GM04504 (cell line): ENCODE measurements at regions not wholly inside any gene's neighbourhood (a gene's known extent, or its start where the extent isn't known, plus 50 kb on each side); places are given as distances from the start of the nearest gene placed in this dataset.

Source experiments
- DNase-seq: peaks from one replicate; pipeline ENCODE4 v3.0.0-alpha.2; 2012; ENCODE audit warnings: low read depth

DNA sequence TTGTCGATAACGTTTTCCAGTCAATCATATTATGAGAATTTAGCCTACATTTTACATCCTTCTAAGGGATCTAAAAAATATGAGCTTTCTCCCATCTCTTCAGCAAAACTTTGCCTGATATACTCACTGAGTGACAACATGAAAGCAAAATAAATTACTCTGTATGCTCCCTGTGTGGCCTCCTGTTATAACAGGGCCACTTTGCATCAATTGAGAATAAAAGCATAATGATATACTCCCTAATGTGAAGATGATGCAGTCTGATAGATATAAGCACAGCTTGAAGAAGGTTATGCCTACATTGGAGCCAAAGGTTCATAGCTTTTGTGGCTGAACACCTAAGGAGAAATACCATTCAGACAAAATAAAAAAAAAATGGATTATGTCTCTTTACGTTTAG is 561.3 kb upstream of the ZNF717 start:
- DNase-seq = no peak

DNA sequence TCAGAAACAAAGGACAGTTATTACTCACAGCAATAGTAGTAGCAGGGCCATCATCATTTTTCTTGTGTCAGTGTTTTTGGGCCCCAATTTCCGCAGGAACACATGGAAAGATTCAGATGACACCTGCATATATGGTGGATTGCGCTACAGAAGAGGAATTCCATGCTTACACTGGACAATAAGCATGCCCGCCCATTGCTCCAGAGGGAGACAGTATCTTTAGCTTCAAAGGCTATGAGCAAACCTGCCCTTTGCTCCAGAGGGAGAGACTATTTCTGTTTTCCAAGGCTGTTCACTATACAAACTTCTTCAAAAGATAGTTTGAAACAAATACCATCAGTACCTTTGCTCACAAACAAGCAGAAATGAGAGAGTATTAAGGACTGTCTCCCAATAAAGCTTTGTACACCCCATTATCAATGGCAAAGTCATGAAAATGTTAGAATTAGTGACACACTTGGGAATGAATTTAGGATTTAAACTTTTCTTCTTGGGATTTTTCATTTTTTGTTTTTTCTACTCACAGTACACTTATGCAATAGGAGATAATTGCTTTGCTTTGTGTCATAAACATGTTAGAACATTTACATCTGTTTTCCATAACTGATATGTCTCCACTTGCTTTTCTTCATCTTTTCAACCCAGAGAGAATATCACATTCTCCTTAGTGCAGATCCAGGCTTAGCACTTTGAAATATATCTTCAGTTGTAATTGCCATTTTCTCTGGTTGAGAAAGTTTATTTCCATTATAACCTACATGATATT is 564.5 kb upstream of the ZNF717 start:
- no peak for DNase-seq

DNA sequence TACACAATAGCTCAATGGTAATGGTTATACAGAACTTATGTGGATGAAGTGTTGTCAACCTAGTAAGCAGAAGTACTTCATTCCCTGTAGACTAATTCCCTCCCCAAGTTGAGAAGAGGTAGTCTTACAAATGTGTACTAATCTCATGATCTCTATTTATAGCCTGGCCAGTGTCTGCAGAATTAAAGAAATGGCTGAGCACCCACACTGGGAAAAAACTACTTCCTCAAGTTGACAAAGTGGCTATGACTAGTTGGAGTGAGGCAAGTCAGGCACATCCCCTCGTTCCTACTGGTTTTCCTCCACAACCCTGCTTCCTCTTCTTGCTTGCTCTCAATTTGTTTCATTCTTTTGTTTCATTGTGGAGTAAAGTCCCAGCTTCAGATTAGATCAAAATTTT is 566.7 kb upstream of the ZNF717 start:
- DNase-seq = no peak

DNA sequence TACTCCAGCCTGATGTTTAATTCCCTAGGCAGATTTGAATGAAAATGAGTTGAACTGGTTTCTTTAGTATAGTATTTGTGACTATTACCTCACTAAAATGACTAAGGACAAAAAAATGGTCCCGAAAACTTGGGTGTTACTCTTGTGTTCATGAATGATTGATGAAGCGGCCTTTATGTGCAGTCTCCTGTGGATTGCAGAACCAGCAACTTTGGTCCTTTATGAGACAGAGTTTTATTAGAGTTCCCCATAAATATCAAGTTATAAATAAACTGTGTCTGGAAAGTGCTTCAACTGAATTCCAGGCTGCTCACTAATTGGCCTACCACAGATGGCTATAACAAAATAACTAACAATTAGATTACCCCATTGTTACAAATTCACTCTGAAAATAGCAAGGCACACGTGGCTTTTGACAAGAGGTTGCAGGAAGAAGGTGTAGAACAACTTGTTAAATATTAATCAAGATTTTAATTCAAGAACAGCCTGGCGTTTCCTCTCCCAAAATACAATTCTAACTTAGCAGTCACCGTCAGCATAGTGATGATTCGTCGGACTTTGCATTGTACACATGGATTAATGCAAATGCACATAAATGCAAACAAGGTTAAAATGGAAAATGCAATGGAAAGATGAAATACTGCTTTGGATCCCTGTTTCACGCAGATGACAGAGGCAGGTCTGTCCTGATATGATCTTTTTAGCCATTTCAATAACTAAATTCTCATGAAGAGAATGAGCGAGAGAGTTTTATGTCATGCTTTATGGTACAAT is 567.3 kb upstream of the ZNF717 start:
- no peak for DNase-seq

DNA sequence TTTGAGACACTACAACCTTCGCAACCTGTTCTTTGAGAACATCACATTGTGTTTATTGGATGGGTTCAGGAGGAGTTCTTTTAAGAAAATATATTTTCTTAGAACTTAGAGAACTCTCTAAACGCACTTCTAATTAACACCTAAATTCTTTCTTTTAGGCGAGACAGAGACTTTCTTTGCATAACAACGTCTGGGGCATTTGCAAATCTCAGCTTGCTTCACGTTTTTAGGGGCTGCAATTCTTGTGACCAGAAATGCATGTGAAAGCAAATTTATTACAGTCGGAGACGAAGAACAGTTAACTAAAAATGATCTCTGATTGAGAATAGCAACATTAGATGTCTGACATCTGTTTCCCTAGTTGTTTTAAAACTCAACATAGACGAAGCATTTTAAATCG is 568.3 kb upstream of the ZNF717 start:
- DNase-seq = no peak

DNA sequence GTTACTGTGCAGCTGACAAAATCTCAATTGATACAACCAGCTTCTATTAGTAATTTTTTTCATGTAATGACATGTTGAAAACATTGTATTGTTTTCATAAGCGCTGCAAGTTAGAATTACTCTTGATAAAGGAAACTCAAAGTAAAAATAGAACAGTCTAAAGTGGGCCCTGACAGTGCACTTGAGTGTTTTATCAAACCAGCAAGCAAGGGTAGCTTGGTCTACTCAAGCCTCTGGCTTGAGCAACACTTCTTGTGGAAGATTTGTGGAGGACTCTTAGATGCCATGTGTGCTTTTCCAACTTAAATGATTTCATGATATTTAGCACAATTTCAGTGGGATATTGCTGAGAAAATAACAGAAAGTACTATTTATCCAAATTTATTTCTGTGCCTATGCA is 575.7 kb upstream of the ZNF717 start:
- no peak for DNase-seq

DNA sequence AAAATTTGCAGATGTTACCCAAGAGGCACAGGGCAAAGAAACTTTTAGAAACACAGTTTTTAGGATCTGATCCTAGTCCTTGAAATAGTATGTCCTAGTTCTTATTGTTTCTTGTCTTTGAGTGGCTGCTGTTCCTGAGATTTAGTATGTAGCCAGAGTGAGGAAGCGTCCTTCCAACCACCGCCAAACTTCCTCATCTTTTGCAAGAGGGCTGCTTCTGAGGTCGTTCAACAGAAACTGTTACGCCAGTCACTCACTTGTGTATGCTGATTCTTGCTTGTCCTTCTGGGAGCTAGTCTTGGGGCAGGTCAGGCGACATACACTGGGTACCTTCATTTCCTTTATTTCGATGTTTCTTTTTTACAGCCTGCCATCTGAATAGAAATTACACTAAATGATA is 577.3 kb upstream of the ZNF717 start:
- DNase-seq = no peak

DNA sequence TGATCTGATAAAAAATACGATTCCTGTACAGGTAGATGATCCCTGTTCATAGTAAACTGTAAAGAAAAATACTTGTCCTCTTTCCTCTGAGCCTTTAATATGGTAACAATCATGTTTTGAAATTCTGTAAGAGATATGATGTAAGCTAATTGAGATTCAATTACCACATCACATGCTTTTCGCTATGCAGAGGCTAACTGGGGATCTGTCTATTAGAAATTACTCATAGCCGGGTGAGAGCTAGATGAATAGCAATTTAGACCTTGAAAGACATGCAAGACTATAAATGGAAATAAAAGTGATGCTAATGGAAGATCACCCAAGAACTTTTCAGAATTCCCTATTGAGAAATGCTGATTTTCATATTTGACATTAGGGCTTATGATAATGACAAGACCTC is 579.9 kb upstream of the ZNF717 start:
- DNase-seq = no peak

DNA sequence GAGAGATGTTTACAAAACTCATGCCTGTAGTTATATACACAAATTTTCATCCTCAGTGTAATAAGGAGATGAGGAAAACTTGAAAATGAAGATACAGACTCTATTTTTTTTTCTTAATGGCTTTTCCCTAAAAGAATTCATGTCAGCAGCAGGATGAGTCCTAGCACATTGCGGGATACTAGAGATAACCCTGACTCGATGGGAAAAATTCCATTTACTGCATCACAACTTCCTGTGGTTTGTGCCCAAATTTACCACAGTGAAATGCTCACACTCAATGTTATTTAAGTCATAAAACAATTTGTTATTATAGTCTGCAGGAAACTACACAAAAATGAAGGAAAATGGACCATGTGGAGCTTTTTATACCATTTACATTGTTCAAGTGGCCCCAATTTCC is 581.9 kb upstream of the ZNF717 start:
- DNase-seq = peak; percentile 40

DNA sequence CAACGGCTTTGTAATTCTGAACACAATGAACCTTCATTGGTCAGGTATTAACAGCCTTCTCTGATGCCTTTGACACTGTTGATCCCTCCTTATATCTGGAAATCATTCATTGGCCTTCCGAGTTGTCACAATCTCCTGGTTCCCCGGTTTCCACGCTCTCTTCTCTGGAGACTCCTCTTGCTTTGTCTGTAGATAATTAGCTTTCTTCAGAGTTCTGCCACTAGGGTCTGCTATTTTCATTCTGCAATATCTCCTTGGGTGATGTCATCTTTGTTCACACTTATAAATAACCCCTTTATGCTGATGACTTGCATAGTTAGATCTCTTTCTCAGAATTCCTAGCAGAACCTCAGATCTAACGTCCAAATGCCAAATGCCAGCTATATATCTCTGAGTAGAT is 583.8 kb upstream of the ZNF717 start:
- peak; percentile 17 for DNase-seq

DNA sequence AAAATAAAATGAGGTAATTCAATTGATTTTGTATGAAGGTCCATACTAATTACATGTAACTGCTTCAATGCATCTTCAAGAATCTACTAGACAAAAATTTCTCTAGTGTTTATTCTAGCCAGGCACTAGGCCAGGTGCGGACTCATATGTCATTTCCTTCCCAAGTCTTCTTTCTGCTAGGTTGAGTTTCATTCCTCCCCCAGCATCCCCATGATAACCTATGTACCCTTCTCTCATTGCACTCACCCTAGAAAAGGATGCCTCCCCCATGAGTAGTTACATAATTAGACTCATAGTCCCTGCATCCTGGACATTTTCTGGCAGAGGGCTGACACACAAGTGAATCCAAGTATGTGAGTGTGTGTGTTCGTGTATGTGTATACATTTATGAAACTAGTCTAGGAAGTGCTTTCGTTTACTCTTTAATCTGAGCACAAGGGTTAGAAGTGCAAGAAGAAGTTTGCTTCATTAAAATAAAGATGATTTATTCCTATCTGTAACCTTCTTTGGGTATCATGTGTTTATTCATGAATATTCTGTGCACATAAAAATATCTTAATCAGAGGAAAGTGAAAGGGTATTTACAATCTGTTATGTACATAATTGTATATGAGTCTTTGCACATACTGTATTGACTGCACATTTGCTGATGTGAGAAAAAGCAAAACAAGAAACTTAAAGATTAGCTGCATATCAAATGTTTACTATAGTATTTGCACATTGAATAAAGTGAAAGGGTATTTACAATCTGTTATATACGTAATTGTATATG is 585.6 kb upstream of the ZNF717 start:
- no peak for DNase-seq

DNA sequence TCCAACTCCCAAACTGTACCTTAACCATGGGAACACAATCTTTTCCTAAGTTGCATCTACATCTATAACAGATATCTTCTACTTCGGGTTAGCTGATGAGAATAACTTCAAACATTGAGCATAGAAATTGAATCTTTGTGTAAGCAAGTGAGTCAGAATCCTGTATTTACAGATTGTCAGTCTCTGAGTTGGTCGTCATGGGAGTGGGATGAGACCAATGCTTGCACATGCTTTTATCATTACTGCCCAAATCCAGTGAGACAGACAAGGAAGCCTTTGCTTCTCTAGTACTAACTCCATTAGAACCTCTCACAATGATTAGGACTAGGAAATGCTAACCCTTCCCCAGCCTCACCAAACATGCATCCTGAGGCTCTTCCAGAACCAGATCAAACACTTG is 587.1 kb upstream of the ZNF717 start:
- DNase-seq = no peak

DNA sequence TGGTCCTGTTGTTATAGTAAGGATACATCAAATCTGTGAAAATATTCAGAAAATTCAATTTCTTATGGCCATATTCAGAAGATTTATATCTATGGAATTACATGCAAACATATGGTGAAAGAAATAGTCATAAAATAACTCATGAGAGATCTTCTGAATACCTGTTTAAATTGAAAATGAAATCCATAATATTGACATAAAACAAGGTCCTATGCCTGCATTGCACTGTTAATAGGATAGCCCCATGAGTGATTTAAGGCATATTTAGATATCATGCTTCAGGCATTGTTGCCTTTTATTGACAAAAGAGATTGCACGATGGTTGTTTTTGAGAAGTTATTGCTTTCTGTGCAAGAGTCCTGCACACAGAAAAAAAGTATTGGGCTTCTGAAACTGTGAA is 591.7 kb upstream of the ZNF717 start:
- DNase-seq = no peak

DNA sequence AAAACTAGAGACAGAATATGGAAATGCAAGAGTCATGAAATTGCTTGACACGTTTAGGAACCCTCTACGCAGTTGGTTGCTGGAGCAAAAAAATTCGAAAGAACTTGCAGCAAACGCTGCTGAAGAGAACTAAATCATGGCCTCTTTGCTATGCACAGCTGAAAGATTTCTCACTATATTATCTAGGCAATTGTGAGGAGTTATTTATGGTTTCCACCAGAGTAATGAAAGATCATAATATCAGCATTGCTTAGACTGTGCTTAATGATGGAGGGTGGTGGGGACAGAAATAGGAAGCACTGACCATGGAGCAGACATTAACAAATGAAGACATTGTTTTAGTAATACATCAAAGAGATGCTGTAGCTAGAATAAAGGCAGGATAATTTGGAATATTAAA is 593.4 kb upstream of the ZNF717 start:
- no peak for DNase-seq

DNA sequence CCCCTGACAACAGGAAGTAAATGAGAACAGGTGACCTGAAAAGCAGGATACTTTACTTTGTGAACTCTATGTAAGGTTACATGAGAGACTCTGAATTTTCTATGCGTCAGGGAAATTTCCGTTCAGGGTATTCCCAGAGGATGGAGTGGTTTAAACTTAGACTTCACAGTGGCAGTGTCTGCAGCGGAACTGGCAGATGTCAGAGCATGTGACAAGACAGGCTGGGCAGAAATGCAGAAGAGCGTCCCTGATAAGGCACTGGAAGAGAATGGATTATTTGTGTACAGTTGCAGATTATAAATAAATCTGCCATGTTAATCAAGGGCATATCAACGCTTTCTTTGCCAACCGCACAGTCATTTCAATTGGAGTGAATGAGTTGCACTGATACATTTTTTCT is 598.4 kb upstream of the ZNF717 start:
- no peak for DNase-seq

DNA sequence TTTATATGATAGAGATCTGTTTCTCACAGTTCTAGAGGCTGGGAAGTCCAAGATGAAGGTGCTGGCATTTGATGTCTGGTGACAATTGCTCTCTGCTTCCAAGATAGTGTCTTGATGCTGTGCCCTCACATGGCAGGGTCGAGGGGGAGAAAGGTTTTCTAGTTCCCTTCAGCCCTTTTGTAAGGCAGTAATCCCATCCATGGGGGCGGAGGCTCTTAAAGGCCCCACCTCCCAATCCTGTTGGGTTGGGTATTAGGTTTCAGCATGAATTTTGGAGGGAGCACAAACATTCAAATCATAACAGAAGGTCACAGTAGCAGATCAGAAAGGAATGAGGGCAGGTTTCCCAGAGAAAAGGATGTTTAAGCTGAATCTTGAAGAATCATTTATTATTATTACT is 601.7 kb upstream of the ZNF717 start:
- no peak for DNase-seq

DNA sequence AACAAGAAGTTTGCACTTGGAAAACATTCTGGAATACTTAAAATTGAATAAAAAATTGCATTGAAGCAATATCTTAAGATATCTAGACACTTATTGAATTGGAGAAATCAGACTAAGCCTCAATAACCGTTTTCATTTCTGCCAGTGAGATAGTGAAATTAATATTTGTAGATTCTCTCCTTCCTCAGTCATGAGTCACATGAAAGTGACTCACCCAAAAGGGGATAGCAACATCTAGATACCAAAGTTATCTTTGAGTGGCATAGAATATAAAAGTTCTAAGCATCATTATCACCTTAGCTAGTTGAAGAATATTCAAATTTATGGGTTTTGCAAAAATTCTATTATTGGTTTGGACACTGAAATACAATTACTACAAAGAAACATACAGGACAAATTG is 614.8 kb upstream of the ZNF717 start:
- no peak for DNase-seq

DNA sequence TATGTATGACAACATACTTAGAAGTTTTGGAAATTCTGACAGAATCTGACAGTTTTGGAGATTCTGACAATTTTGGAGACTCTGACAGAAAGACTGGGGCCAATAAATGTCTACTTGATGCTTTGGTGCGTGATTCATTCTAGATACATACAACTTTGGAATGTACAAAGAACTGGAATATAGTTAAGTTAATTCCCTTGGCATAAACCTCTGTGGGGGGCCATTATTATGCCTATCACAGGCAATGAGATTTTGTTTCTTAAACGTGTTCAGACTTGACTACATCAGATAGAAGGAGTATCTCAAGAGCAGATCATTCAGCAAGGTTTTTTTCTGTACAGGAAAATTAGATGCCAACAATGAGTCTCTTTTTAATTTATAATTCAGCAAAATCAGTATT is 617.6 kb upstream of the ZNF717 start:
- DNase-seq = no peak

DNA sequence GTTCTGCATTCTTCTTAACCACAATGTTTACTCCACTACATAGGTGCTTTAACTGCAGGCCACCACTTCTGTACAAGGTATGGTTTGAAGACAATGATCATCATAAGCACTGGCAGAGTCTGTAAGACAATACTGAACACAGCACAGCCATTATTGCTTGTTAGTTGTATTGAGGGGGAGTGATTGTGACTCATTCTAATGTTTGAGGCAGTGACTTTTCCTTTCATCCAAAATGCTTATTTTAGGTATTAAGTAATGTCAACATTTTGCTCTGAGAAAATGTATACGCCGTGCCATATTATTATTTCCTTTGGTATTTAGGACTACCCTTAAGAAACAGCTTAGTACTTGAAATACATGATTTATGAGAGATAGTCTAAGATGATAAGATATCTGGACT is 618.2 kb upstream of the ZNF717 start:
- no peak for DNase-seq

DNA sequence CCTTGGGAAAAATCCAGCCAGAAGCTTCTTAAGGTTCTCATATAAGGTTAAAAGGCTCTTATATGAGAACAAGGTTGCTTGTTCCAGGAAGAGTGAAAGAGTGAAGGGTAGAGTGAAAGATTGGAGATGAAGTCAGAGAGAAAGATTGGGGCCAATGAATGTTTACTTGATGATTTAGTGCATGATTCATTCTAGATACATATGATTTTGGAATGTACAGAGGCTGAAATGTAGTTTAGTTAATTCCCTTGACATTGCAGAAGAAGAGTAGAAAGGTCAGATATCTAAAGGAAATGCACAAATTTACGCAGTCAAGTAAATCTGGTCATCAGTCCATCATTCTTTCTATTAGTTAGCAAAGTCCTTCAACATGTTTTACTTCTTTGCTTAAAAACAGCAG is 619.8 kb upstream of the ZNF717 start:
- DNase-seq = no peak

DNA sequence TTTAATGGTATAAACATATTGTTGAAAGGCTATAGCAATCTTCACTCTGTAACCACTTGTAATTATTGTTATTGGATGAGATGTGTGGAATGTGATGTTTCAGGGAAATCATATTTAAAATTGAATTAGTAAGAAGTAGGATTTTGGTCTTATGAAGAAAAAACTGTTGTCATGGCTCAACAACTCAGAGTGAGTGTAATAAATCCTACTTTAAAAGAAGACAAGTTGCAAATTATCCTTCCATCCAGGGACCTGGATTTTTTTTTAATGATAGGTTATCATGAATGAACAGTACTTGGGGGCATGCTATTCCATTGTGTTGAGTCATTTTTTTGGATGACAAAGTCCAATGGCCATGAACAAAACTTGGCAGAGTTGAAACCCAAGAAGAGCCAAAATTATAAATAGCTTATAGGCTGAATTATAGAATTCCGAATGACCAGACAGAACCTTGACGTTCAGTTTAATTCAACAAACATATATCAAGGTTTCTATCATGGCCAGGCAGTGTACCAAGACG is 625.5 kb upstream of the ZNF717 start:
- peak; percentile 21 for DNase-seq

DNA sequence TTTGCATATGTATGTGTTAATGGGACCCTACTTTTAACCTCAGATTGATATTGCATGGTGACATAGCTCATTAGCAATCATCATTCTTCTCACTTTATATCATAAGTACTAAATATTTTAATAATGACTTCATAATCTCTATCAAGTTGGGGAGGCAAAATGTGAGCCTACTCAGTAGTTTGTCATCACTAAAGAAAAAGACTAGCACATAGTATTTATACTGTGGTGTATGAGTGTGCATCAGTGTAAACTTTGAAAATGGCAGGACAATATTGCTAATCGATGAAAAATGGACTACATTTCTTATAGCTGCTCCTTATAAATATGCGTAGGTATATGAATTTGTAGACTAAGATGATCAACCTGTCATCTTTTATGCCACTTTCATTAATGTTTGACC is 624.5 kb upstream of the ROBO2 start:
- DNase-seq = no peak
